Endometrium (tissue), 2 donors: ENCODE measurements at regions not wholly inside any gene's neighbourhood (a gene's known extent, or its start where the extent isn't known, plus 50 kb on each side); places are given as distances from the start of the nearest gene placed in this dataset.

Experiments
- FAIRE-seq: peaks from 2 replicates; lab custom pipeline; 2012; peaks lifted over from hg19 to GRCh38; lab: Jason Lieb, UNC
- donor health status: control.
- donor health status: control.

DNA sequence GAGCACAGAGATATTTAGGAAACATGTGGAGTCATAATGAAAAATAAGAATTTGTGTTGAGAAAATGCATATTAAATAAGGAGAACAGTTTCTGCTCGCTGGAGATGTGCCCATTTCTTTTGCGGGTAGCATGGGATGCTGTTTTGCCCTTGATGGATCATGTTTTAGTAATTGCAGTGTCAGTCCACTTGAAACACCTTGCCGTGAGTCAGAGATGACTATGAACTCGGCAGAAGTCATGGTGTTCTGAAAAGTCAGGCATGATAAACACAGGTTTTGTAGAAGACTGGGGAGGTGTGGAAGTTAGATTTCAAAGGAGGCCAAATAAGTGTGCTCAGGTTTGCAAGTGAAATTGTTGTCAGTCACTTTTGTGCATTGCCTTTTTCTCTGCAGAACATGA lies 315.0 kb upstream of the LRRC7 start:
- FAIRE-seq = no peak

DNA sequence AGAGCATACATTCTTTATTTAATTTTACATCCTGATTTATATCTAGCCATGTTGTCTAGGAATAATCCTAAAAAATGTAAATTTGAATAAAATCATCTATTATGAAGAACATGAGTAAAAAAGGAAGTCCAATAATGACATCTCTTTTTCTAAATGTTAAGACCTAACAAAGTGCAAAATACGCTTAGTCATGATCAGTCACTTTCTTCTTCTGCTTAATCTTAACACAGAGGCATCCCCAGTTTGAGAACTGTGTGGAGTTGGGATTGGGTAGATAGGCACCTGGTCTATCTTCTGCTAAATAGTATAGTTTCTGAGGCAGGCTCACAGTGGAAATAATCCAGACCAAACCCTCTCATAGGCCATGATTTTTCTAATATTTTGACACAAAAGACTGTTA lies 311.7 kb upstream of the LRRC7 start:
- no peak for FAIRE-seq

DNA sequence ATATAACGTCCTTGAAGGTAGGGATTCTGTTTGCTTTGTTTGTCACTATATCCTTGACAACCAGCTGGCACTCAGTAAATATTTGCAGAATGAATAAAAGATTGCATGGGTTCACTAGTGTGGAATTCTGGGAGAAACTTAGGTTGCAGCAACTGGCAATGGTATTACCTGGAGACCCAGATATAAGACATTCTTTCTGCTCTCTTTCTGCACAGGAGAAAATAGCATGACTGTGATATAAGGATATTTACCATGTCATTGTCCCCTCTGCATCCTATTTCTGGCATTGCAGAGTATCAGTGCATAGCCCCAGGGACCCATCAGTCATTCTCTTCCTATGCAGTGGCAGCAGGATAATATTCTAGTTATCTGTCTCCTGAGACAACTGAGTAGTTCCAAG lies 308.9 kb upstream of the LRRC7 start:
- FAIRE-seq = no peak

DNA sequence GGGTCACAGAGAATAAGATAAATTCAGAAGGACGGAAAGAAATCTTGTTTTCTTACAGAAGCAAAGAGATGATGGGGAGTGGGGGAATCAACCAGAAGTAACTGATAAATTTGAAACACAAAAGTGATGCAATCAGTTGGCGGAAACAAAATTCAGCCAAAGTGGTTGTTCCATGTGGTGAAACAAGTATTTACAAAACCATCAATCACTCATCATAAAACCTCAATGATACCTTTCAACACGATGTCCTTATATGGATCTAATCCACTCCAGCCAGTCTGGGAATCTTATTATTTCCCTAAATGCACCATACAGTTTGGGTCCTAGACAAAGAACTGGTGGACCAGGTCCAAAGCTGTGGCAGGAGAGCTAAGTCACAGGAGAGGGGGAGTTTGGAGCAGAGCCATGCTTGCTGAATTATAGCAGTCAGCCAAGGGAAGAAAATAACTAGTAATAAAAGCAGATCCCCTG lies 303.8 kb upstream of the LRRC7 start:
- no peak for FAIRE-seq

DNA sequence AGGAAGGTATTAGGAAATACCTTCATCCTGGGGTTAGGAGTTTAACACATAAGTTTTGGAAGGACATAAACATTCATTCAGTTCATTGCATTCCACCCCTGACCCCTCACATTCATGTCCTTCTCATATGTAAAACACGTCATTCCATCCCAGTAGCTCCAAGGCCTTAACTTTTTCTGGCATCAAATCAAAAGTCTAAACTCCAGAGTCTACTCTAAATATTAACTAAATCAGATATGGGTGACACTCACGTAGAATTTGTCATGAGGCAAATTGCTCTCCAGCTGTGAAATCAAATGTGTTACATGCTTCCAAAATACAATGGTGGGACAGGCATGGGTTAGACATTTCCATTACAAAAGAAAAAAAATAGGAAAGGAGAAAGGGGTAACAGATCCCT lies 298.2 kb upstream of the LRRC7 start:
- FAIRE-seq = no peak

GRCh38 chr1:69271587-69272125 lies 296.1 kb upstream of the LRRC7 start:
- FAIRE-seq = no peak

DNA sequence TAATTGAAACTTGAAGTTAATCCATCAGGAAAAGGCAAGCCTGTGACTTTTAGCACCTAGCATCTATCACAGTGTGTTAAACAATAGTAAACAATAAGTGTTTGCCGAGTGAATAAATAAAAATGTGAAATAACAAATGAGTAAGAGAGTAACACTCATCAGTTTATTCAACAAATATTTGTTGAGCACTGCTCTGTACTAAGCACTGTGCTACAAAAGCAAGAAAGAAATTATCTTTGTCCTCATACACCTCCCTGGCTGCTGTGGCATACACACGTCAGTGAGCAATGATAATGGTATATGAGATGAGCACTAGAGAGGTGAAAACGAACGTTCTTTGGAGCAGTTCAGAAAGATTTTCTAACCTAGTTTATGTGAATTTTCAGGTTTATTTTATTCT lies 295.0 kb upstream of the LRRC7 start:
- no peak for FAIRE-seq

GRCh38 chr1:69278923-69279322 lies 288.8 kb upstream of the LRRC7 start:
- no peak for FAIRE-seq

GRCh38 chr1:69283516-69283915 lies 284.2 kb upstream of the LRRC7 start:
- no peak for FAIRE-seq

DNA sequence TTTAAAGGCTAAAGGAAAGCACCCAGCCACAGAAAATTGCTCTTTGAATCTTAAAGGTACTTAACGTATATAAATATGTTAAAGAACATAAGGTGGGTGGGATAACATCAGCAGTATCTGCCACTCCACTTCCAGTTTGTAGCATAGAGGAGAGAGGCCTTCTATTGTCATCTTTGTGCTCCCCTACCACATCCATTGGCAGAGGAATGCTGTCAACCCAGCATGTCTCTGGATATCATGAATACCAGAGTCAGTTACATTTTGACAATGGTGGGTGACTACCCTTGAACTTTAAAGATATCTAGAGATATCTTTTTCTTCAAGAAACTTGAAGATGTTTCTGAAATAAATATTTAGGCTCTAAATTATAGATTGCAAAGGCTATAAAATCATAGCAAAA lies 283.2 kb upstream of the LRRC7 start:
- FAIRE-seq = no peak

GRCh38 chr1:69288416-69288815 lies 279.3 kb upstream of the LRRC7 start:
- no peak for FAIRE-seq

GRCh38 chr1:69290291-69290690 lies 277.4 kb upstream of the LRRC7 start:
- FAIRE-seq = no peak

- no peak for FAIRE-seq
Observed at GRCh38 chr1:69291541-69291940, 276.2 kb upstream of the LRRC7 start.

DNA sequence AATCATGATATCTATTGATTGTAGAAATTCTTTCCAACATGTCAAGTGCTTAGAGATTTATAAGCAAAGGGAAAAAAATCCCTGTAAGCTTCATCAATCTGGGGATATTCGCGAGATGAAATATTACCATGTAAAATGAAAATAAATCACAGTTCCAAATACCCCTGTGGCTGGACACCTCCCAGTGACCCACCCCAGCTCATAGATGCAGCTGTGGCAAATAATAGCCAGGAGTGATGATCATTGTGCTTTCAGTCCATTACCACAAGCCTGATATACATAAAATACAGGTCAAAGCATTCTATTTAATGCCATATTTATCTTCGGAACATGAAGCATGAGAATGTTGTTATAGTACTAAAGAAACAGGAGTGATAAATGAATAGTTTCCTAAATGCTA lies 274.9 kb upstream of the LRRC7 start:
- no peak for FAIRE-seq

DNA sequence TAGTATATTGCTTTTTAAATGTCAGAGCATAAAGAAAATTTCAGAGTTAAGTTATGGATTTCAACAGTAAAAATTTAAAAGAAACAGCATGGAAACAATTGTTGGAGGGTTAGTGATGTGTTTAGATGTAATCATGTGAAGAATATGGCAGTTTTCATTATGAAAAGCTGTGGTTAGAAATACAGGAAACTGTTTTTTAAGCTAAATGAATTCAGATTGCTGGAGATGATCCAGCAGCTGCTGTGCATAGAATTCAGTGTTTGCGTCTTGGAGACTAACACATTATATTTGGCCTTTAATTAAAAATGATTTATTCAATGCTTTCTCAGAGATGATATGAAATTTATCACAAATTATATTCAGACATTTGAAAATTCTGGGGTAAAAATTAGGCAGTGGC lies 273.6 kb upstream of the LRRC7 start:
- no peak for FAIRE-seq

- FAIRE-seq = peak; percentile 4
Observed at GRCh38 chr1:69295265-69295664, 272.5 kb upstream of the LRRC7 start.

DNA sequence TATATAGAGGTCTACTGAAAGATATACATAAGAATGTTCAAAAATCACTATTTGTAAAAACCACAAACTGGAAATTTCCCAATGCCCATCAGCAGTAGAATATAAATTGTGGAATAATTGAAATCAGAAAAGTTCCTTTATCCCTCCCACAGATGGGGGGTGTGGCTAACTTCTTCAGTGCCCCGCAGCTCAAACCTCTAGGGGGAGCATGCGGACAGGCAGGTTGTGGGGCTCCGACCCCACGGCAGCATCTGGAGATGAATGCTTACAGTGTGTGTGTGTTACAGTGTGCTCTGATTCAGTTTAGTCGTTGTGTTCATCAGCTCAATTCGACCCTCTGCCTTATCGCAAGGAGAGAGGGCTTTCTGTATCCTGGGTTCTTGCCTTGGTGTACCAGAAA lies 262.1 kb upstream of the LRRC7 start:
- FAIRE-seq = no peak

GRCh38 chr1:69312055-69312732 lies 255.5 kb upstream of the LRRC7 start:
- no peak for FAIRE-seq

DNA sequence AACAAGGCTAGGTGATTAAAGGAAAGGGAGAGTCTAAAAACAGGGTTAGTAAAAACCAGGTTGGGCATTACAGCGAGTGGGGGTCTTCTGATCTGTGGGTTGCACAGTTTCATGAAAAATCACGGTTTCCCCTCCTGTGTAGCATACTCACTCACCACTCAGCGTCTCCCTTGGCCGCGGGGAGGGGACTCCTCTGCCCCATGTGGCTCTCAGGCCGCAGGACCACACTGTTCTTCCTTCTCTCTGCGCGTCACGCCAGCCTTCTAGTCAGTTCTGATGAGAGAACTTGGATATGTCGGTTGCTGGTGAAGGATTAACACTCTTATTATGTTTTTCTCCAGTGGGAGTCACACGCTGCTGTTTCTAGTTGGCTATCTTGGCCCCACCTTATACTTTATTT lies 254.6 kb upstream of the LRRC7 start:
- no peak for FAIRE-seq

DNA sequence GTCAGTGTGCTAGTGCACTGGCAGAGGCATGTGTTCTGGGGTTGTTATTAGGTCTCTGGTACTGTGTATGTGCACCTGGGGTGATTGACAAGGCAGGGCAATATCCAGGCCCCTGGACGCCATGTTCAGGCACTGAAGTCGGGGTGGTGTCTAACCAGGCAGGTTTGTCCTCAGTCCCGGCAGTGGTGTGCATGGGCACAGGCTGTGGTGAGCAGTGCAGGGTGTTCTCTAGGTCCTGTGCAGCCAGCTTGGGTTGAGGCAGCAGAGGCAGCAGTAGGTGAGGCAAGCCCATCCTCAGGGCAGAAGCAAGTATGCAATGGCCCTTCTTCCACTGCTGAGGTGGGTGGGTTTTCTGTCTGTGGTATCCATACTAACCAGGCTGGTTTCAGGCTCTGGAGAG lies 252.3 kb upstream of the LRRC7 start:
- FAIRE-seq = no peak

DNA sequence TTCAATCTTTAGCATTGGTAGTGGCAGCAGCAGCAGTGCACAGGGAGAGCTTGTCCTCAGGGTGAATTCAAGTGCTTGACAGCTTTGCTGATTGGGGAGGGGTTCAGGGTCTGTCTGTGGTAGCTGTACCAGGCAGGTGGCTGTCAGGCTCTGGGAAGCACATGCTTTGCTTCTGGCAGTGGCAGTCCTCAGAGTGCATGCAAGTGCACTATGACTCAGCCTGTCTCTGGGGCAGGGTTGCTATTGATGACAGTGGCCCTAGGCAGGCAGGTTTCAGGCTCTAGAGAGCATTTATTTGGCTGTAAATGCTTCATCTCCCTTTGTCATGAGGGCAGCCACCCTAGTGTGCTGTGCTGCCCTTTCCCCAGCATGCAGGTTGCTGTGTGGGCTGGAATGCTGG lies 251.9 kb upstream of the LRRC7 start:
- FAIRE-seq = no peak

GRCh38 chr1:69319287-69319686 lies 248.4 kb upstream of the LRRC7 start:
- no peak for FAIRE-seq

GRCh38 chr1:69320757-69321211 lies 246.9 kb upstream of the LRRC7 start:
- FAIRE-seq = no peak

- no peak for FAIRE-seq
Observed at GRCh38 chr1:69321311-69321710, 246.4 kb upstream of the LRRC7 start.
